HK-2 (cell line): ENCODE measurements at regions not wholly inside any gene's neighbourhood (a gene's known extent, or its start where the extent isn't known, plus 50 kb on each side); places are given as distances from the start of the nearest gene placed in this dataset.
"Not testable (repeated sequence)": the region's sequence is repeated elsewhere in the genome, so short reads cannot be mapped to it uniquely, and the experiment has no call there.

Experiments
- DNase-seq: peaks from one replicate; pipeline ENCODE4 v3.0.0-alpha.2; 2018; ENCODE audit not compliant: unreplicated experiment

DNA sequence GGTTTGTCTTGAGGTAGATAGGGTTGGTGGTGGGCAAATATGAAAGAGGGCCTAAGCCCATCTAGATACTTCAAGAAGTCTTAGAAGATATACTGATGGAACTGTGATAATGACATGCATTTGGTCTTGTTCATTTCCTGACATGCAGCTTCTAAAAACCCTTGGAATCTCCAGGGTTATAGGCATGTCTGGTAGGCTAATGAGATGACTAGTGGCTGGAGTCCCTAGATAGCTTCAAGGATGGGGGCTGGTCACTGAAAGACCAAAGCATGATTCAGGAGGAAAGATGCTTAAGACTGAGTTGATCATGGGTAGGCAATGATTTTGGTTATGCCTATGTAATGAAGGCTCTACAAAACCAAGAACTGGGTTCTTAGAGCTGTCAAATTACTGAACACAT lies 217.9 kb upstream of the MOCS1 start:
- no peak for DNase-seq

DNA sequence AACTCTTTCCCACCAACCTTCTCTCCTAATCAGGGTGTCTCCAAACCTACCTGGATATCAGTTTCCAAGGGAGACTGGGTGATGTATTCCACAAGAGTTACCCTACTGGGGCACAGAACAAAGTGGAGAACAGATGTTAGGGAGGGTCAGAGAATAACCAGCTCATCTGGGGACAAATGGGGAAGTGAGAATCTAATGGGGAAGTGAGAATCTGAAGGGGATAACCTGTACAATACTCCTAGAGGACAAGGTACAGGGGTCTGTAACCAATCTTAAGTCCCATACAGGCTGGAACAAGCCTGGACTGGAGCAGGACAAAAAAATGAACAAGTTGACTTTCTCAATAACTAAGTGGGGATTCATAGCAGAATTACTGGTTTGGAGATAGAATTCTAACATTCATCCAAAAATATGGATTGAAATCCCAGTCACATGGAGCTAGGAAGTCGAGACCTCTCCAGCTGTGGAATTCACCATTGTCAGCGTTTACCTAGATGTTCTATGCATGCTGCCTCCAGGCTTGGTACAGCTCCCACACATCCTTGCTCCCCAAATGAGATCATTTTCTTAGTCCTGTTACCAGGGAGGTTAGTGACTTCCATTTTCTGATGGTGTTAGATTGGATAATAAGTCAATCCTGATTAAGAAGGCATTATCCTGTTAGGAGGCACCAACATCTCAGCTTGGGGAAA lies 214.8 kb upstream of the MOCS1 start:
- no peak for DNase-seq

DNA sequence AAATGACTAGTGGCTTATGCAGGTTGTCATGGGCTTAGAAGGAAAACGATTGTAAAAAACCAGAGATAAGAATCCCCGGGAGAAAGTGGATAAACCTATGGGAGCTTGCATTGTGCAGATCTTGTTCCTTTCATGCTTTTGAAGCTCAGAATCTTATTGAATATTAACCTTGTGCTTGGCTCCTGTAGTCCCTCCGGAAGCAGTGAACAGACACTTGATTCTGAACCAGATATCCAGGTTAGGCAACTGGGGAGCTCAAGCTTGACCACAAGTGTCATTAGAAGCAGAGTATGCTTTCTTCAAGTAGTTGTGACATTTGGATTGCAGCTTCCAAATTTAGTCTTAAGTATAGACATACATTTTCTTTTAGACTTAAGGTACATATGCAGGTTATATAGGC lies 212.6 kb upstream of the MOCS1 start:
- no peak for DNase-seq

DNA sequence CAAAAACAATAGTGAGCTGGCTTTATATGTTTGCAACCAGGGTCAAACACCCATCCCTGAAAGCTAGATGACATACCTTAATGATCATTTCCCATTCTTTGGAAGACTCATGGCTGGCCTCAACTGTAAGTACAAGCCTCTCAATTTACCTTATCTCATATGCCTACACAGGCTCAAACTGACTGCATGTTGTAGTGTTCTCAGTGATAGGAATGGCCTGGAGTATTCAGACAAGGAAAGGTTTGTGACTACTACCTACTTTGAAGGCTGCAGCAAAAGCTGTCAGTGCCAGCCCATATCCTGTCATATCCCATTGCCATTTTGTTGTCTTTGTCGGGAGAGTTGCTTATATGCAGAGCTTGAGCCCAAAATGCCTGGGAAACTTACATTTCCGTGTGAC lies 205.2 kb upstream of the MOCS1 start:
- DNase-seq, result no peak

DNA sequence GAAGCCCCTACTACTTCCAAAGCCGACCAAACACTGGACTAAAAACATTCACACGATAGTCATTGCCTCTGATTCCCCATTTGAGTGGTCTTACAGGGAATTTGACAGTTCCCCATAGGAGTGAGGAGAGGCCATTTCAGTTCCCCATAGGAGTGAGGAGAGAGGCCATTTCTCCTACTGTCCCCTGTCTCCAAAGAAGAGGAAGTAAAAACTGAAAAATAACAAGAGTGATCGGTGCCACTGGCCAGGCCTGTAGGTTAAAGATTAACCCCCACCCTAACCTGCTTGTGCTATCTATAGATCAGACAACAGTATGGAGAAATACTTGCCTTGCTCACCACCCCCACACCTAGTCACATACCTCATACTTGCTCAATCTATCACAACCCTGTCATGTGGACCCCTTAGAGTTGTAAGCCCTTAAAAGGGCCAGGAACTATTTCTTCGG lies 204.0 kb upstream of the MOCS1 start:
- DNase-seq, result no peak

DNA sequence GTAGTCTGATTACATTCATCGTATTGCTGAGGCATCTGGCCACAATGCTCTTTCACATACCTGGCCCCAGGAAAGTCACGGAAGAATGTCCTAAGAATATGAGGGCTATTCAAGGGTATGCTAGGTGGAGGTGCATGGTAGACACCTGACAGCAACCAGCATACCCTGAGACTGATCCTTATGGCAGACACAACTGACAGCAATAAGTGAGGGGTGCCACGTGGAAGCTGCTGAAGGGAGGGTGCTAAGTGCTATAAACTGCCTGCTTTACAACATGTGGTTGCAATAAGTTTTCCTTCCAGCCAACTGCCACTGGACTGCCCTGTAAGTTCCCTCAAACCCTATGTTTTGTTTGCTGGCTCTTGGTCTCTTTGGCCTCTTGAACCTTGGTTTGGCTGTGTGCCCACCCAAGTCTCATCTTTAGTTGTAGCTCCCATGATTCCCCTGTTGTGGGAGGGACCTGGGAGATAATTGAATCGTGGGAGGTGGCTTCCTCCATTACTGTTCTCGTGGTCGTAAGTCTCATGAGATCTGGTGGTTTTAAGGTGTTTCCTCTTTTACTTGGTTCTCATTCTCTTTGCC lies 201.3 kb upstream of the MOCS1 start:
- no peak for DNase-seq

DNA sequence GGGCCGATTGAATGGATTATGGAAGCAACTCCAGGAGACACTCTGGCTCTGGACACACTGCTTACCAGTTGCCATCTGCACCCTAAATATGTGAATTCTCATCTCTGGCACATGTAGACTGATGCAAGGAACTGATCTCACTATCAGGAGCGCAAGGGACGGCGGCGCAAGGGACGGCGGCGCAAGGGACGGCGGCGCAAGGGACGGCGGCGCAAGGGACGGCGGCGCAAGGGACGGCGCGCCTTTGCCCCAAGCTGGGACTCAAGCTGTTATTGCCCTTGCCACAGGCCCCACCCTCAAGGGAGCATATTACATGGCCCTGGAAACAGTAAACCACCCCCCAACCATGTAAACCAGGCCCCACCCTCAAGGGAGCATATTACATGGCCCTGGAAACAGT lies 199.7 kb upstream of the MOCS1 start:
- DNase-seq, result not testable (repeated sequence)

DNA sequence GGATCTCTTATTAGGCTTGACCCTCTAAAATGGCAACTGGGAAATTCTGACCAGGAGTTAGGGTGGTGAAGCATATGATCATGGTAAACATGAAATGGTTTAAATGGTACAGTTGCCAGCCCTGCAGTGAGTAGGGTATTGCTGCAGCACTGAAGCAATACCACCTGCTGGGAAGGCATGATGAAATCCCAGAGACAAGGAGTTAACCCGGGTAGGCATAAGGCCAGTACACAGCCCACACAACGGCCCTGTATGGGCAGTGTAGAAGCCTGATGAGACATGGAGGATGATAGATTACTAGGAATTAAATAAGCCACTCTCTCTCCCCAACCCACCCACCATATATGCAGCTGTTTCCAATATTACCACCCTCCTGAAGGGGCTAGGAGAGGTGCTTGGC lies 197.4 kb upstream of the MOCS1 start:
- DNase-seq, result no peak

DNA sequence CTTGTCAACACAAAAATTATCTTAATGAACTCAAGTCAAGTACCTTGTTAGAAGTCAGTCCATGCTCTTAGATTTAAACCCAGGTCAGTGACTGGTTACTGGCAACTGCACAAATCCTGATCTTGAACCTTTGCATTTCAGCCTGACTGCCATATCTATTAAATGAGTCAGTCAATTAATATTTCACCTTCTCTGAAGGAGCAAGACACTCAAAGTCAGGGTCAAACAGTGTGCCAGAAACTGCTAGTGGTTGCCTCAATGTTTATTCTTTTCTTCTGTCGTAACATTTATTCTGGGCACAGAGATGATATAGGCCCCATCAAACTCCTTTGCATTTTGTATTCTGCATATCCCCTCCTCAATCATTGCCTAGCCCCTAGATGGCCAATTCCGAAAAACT lies 193.9 kb upstream of the MOCS1 start:
- no peak for DNase-seq

DNA sequence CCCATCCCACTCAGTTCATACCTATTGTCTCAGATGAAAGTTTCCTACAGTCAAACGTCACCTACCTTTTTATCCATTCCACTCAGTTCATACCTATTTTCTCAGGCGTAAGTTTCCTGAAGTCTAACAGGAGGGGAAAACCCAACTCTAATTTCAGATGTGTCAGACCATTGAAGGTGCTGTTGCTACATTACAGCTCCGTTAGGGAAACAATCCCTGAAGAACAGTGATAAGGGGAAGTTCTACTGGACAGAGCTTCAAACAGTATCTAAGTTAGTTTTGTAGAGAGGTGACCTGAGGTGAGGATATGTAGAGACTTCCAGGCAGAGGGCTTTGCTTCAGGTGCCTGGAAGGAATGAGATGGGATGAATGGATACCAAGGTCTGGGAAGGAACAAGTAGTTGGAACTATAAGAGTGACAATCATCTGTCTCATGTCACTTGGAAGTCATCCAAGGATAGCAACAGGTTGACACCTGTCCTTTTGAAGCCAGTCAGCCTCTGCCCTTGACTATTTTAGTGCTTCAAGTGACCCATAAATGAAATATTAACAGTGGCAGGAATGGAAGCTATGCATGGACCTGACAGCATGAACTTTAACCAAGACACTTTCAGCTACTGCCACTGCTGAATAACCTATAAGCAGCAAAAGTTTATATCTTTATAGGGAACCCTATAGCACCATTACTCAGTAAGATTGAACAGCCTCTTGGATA lies 191.6 kb upstream of the MOCS1 start:
- DNase-seq, result no peak

DNA sequence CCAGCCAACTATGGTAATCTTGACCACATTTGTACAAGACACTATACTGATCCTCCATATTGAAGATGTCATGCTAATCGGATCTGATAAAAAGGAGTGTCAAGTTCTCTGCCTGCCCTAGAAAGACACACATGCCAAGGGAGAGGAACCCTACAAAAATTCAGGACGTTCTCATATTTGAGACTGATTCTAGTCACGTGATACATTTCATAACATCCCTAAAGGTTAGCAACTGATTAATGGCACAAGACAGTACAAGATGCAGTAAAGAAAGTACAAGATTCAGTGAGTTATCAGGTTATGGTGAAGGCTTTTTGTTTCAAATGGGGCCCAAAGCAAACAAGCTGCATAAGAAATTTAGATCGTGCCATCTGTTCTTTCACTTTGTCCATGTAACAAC lies 190.7 kb upstream of the MOCS1 start:
- no peak for DNase-seq

DNA sequence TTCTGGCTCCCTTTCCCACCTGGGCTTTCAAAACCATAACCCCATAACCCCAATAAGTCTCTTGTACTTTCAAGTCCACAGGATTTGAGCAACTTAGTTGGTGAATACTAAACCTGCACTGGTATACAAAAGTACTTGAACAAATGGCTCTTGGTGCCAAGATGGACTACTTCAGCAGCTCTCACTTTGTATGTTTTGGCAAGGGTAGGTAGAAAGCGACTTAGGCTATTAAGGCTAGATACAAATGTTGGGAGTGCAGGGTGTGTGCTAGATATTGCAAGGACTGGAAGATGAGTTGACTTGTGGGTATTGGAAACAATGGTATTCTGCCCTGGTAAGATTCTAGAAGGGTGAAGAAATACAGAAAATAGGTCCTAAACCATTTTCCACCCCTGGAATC lies 182.6 kb upstream of the MOCS1 start:
- DNase-seq, result no peak

DNA sequence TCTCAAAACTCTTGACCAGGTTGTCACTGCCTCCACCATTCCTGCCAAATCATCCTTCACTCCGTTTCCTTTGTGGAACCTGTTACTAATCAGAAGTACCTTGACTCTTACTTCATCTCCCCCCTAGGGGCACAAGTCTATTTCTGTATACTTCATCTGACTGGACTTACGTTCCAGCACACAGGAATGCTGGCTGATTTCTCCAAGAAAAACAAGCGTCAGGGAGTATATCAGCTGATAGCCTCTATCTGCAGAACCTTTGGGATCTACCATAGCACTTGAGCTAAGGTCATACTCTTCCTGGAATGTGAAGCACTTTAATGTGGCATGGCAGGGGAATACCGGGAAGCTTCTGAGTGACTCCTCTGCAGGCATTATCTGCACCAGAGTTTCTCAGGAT lies 178.1 kb upstream of the MOCS1 start:
- no peak for DNase-seq

DNA sequence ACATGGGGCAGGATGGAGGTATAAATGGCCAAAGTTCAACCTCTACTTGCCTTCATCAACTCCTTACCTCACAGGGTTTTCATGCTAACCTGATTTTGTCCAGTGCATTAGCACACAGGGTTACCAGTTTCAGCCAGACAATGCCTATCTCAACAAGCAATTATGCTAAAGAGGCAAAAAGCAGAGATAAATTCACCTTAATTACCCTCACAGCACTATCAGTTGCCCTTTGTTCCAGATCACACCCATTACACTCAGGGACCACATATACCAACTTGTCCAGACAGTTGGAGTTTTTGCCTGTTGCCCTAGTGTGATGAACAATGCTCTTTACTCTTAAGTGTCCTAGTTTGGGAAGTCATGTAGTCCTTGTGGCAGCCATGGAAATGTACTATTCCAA lies 174.5 kb upstream of the MOCS1 start:
- DNase-seq, result no peak

DNA sequence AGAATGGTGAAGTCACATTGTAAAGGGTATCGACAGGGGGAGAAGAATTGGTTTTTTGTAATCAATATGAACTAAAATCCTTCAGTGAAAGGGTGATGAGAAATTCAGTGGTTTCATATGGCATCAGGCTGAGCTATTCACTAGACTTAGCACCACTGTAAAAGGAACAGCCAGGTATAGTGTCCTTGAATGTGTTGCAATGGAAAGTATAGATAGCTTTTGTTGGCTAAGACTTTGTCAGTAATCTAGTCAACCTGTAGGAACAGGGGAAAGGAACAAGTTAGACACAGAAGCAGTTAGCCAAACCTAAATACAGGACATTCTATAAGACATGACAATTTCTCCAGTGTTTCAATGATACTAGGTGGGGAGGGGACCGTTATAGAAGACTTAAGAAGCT lies 172.6 kb upstream of the MOCS1 start:
- DNase-seq, result no peak

DNA sequence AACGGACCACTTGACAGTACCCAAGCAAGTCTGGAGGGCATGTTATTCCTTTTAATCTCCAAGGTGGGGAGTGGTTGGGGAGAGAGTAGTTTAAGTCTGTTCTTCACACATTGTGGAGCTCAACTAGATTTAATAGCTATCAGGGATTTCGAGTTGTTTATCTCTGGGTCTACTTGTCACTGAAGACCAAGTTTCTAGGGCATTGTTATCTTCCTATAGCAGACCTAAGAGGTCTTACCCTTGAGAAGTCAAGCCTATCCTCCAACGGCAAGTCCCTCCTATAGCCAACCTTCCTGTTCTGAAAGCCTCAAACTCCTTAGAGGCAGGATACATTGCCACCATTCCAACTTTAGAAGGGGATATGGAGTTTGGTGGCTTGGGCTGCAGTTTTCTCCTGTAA lies 164.5 kb upstream of the MOCS1 start:
- DNase-seq, result no peak

DNA sequence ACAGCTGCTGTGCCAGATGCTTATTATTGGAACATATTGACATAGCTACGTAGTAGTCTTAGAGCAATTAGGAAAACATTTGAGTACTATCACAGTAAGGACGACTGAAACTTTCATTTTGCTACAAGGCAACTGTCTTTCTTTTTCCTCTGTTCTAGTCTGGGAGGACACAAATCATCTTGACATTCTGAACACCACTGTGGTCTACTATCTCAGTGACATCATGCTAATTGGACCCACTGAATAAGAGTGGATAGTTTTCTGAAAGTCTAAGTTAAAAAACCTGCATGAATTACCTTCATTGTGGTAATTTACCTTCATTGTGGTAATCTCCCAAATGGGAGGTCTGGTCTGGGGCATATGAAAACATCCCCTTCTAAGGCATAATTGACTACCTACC lies 163.3 kb upstream of the MOCS1 start:
- no peak for DNase-seq

DNA sequence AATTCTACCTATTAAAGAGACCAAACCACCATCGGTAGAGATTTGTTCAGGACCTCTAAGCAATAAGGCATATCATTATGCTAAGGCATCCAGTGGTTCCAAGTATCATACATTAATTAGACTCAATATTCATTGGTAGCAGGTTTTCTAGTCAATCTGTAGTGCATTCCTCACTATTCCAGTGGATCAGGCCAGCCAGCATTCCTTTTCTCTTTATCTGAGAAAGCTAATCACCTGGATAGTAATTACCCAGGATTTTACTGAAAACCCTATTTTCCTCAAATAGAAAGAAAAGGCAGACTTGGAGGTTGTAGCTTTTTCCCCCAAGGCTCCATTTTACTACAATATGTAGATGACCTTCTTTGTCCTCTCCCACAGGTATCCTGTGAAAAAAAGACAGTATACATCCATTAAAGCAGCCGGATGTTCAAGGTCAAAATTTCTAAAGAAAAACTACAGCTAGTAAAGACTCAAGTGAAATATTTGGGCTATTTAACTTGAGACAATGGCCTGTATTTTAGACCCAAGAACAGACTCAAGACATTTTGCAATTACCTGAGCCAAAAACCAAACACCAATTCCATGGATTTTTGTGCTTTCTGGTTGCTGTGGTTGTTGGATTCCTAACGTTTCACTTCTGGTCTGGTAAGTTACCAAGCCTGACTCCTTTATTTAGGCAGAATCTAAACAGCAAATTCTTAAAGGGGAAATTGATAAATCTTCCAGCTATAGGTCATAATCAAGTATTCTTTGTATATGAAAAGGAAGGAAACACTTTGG lies 149.1 kb upstream of the MOCS1 start:
- no peak for DNase-seq

DNA sequence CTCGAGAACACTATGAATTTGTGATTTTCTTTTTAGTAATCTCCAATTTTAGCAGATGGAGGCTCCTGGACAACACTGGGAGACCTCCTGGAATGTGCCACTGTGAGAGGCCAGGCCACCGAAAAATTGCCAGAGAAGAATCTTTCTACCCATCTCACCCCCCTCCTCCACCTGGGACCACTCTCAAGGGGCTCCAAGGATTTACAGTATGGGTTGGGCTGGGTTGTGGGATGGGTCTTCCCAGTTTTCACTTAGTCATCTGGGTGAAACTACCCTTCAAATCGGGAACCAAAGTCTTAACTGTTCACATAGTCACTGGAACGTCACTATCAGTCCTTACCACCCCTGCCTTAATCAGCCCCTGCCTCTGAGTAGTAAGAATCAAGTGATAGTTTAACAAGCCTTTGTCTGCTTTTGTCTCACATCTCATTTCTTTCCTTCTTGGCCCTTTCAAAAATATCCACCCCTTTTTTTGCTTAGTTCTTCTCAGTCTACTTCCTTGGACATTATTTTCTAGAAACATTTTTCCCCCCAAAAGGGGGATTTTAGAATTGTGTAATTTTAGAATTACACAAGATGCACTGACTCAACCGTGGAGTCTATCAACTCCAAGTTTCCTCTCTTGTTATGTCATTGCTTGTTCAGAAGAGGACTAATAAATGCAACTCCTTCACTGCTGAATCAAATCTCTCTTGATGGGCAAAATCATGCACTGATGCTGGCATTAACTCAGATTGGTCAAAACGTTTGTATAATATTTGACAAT lies 148.2 kb upstream of the MOCS1 start:
- DNase-seq, result no peak

DNA sequence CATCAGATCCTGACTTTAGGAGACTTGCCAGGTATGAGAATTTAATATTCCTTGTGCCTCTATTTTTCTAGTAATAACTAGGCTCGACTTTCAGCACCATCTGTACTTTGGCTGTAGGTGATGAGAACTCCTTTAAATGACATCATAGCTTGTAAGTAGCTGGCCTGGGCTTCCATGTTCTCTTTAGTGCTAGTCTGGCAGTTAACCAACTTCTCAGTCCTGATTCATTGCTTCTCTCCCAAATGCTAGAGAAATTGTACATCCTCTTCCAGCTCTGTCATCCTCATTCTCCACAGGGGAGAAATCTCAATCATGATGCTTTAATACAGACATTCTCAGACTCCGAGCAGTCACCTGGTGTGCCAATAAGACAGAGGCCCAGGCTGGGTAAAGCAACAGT lies 143.5 kb upstream of the MOCS1 start:
- no peak for DNase-seq

DNA sequence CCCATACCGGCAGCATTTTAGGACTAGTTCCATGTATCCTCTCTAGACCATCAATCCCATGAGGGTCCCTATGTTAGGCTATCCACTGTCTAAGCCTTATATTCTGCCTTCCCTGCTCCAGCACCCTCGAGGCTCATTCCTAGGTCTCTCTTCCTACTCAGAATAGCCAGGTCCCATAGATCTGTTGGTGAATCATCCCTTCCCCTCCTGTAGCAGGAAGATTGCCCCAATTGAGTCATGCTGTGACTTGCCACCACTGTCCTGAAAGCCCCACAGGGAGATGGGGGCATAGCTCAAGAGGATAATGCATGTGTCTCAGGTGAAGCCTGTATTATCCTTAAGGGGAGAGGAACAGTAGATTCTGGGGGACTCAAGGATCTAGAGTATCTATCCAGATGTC lies 143.1 kb upstream of the MOCS1 start:
- DNase-seq, result no peak

DNA sequence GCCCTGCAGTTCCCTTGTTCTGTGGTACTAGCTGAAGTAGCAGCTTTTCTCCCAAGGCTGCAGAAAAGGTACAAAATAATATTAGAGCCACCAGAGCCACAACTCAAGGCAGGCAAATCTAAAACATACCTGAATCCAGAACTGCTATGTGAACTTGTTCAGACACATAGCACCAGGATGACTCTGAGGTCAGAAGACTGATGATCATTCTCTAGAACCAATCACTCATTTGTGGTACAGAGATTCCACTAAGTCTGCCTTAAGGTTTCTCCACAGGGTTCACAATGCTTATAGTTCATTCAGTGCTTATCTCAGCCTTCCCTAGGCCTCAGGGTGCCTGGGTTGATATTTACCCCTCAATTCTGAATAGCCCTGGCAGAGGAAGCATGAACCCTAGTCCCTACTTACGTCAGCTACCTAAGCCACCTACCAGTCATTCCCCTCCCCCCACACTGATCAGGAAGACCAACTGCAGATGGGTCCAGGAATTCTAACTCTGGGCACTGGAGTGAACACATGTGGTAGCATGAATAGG lies 140.9 kb upstream of the MOCS1 start:
- DNase-seq, result no peak
